GM21528 (cell line): ENCODE measurements at regions not wholly inside any gene's neighbourhood (a gene's known extent, or its start where the extent isn't known, plus 50 kb on each side); places are given as distances from the start of the nearest gene placed in this dataset.
"Not testable (repeated sequence)": the region's sequence is repeated elsewhere in the genome, so short reads cannot be mapped to it uniquely, and the experiment has no call there.

Source experiments
- ATAC-seq: cut with Tn5 transposase; IDR thresholded peaks from one replicate; pipeline ENCODE4 v1.9.1; 2021; ENCODE audit warnings: mild to moderate bottlenecking, moderate library complexity; ENCODE audit not compliant: unreplicated experiment, low FRiP score

GRCh38 chr6:44002067-44002592, 125.1 kb downstream of the MRPL14 start:
- no peak for ATAC-seq

GRCh38 chr6:44001318-44002066, 125.8 kb downstream of the MRPL14 start:
- no peak for ATAC-seq

GRCh38 chr6:44000164-44000842, 126.9 kb downstream of the MRPL14 start:
- ATAC-seq: no peak

DNA sequence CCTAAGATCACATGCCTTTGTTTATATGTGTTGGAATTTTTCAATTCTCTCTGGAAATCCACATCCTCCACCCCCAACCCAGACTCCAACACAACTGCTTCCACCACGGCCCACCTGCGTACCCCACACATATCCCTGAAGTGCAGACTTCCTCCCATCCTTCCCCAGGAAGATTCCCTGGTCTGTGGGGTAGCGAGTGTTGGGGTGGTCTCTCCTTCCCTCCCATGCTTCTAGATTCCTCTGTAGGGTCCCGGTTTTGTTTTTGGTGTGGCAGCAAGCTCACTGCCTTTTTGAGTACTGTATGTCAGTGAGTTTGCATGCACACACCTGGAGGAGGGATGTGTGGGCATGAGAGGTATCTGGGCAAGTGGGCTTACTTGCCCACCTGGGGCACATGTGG, 127.6 kb downstream of the MRPL14 start:
- ATAC-seq: no peak

DNA sequence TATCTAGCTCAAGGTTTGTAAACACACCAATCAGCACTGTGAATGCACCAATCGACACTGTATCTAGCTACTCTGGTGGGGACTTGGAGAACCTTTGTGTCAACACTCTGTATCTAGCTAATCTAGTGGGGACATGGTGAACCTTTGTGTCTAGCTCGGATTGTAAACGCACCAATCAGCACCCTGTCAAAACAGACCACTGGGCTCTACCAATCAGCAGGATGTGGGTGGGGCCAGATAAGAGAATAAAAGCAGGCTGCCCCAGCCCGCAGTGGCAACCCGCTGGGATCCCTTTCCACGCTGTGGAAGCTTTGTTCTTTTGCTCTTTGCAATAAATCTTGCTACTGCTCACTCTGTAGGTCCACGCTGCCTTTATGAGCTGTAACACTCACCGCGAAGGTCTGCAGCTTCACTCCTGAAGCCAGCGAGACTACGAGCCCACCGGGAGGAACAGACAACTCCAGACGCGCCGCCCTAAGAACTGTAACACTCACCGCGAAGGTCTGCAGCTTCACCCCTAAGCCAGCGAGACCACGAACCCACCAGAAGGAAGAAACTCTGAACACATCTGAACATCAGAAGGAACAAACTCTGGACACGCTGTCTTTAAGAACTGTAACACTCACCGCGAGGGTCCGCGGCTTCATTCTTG, 128.5 kb downstream of the MRPL14 start:
- not testable (repeated sequence) for ATAC-seq

DNA sequence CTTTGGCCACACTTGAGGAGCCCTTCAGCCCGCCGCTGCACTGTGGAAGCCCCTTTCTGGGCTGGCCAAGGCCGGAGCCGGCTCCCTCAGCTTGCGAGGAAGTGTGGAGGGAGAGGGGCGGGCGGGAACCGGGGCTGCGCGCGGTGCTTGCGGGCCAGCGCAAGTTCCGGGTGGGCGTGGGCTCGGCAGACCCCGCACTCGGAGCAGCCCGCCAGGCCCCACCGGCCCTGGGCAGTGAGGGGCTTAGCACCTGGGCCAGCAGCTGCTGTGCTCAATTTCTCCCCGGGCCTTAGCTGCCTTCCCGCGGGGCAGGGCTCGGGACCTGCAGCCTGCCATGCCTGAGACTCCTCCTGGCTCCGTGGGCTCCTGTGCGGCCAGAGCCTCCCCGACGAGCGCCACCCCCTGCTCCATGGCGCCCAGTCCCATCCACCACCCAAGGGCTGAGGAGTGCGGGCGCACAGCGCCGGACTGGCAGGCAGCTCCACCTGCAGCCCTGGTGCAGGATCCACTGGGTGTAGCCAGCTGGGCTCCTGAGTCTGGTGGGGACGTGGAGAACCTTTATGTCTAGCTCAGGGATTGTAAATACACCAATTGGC, 129.2 kb downstream of the MRPL14 start:
- not testable (repeated sequence) for ATAC-seq

DNA sequence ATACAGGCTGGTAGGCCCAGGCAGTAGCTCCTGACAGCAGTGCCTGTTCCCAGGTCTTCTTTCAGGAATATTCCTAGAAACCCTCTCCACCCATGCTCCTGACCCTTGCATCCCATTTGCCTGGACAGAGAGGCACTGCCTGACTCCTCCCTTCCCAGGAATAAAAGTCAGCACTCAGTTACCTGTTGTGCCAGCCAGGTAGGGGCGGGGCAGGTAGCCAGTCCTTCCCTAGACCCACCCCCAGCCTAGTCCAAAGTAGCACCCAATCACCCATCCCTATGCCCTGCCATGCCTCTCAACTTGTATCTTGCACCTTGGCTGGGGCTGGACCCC, 129.9 kb downstream of the MRPL14 start:
- ATAC-seq: no peak

- ATAC-seq: no peak
These were observed 130.5 kb downstream of the MRPL14 start for GRCh38 chr6:43996618-43997344.

GRCh38 chr6:43995137-43995536, 132.1 kb downstream of the MRPL14 start:
- ATAC-seq: no peak

DNA sequence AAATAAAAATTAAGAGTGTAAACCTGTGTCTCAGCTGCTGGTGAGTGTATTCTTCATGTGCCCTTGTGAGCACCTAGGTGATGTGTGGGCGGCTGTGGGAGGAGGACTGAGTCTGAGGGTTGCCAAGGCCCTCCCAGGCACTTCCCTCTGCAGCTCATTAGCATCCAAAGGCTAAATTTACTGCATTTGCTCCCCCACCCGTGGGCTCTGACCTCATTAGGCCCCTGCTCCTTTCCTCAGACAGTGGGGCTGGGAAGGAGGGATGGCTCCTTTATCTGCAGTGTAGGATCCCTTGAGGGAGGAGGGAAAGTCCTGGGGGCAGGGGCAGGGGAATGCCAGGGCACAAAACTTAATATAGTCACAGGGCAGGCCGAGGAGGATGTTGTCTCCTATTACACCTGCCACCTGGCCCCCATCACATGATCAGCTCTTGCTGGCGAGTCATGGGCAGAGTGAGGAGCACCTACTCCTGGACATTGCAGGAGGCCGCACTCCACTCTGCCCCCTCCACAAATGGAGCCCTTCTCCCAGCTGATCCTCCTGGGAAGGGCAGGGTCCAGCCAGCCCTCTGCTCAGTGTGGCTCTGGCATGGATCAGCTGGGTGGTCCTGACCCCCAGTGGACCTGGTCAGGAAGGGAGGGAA, 133.2 kb downstream of the MRPL14 start:
- no peak for ATAC-seq

GRCh38 chr6:43992783-43993644, 134.2 kb downstream of the MRPL14 start:
- no peak for ATAC-seq

- no peak for ATAC-seq
These were observed 135.1 kb downstream of the MRPL14 start for GRCh38 chr6:43992126-43992663.

DNA sequence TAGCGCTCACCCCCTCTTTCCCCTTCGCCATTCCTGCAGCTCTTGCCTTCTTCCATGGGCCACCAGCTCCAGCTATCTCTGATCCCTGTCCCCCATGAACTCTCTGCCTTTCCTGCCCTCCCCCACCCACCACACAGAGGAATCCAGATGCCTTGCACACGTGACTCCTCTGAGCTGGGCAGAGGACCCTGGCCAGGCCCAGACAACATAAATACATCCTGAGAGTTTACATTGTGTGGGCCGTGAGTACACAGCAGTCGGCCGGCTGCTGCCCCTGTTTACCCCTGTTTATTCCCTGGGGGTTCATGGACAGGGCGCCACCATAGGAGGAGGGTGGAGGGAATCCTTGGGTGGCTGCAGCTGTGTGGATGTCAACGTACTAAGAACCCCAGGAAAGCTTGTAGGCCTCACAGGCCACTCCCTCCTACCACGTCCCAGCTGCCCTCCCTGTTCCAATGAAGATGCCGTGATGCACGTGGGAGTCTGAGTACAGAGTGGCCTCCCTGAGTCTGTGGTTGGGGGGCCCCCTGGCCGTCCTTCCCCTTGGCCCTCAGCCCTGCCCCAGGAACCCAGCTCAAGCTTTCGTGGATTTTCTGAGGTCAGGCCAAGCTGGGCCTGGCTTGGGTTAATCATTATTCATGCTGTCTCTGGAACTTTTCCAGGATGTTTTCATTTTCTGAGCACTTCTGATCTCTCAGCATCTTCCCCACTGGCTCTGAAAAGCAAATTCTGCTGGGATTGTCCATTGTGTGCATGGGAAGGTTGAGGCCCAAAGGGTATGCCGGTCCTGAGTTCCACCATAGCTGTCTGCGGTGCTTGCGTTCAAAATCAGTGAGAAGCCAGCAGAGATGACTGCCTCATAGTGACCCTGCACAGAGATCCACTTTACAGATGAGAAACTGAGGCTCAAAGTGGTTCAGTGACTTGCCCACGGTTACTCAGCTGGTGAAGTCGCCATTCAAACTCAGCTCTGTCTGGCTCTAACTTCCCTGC, 136.3 kb downstream of the MRPL14 start:
- no peak for ATAC-seq

GRCh38 chr6:43990275-43990626, 137.0 kb downstream of the MRPL14 start:
- no peak for ATAC-seq

DNA sequence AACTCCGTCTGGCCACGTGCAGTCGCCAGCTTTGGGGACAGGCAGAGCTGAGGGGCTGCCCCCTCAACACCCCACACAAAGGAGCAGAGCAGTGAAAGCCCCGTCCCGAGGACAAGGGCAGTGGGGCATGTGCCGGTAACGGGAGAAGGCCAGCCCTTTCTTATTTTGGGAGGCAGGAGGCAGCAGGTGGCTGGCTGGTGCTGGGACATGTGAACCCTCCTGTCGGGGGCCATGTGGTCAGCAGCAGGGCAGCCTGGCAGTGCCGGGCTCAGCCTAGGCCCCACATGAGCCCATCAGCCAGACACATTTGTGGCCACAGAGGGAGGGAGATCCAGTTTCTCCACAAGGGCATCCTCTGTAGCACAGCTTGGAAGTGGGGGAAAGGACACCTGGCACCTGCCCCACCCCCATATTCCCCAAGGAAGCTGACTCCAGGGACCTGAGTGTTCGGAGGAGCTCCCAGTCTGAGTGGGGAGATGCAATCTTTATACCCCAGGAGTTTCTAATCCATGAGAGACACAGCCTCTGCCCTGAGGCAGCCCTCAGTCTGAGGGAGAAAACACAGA, 137.6 kb downstream of the MRPL14 start:
- no peak for ATAC-seq

- no peak for ATAC-seq
These were observed 138.5 kb downstream of the MRPL14 start for GRCh38 chr6:43988801-43989200.

- ATAC-seq: no peak
These were observed 139.3 kb downstream of the MRPL14 start for GRCh38 chr6:43987838-43988439.
